GM21723 (cell line): ENCODE measurements at regions not wholly inside any gene's neighbourhood (a gene's known extent, or its start where the extent isn't known, plus 50 kb on each side); places are given as distances from the start of the nearest gene placed in this dataset.

Experiments used
- ATAC-seq: cut with Tn5 transposase; IDR thresholded peaks from one replicate; pipeline ENCODE4 v1.9.1; 2021; ENCODE audit warnings: mild to moderate bottlenecking, moderate library complexity; ENCODE audit not compliant: unreplicated experiment

- ATAC-seq = no peak
Observed at GRCh38 chr10:58016614-58017013, 251.1 kb downstream of the IPMK start.

DNA sequence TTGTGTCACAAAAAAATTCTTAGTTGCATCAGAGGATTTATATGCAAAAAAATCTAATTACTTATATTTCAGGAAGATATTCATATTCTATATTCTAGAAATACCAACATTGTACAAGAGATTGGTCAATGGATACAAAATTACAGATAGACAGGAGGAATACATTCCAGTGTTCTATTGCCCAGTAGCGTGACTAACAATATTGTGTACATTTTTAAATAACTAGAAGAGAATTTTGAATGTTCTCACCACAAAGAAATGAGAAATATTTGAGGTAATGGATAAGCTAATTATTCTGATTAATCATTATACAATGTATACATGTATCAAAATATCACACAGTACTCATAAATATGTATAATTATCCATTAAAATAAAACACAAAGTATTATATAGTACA, 253.3 kb downstream of the IPMK start:
- ATAC-seq = no peak

DNA sequence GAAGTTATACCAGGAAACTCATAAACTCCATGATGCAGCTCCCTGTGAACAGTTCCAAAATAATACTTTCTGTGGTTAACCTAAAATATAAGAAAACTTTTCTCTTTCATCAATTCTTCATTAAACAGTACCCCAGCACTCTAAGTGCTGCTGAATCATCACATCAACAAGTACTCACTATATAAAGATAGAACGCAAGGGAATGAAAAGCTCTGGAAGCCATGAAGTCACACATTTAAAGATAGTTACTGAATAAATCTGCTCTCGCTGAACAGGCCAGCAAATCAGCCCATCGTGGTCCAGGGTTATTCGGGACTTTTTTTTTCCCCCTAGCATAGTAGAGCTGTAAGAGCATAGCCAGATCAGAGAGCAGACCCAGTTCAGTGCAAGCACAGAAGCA, 254.3 kb downstream of the IPMK start:
- ATAC-seq = no peak

DNA sequence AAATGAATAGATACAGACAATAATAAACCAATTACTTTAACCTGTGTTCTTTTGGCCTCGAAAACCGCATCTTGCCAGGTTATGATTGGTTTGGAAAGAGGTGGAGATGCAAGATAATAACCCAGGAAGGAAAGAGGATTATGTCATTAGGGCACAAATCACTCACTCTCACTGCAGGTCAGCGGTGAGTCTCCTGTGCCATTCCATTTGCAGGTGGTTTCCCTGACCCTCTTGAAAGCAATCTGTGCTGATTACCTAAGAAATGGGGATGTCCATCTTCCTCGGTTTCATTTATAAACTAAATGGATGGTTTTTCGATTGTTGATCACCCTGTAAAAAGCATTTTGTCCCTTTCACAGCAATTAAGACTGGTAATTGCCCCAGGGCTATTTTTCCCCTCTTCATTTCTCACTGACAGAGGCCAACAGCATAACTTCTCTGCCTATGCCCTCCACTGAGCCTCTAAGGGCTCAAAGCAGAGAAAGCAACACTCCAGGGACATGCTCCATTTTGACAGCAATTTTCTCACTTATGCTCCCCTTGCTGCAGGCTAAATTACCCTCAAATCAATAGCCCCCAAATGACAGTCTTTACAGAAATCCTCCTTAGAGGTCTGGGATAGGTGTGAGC, 257.5 kb downstream of the IPMK start:
- ATAC-seq = no peak

- no peak for ATAC-seq
Observed at GRCh38 chr10:58003945-58004344, 263.7 kb downstream of the IPMK start.

DNA sequence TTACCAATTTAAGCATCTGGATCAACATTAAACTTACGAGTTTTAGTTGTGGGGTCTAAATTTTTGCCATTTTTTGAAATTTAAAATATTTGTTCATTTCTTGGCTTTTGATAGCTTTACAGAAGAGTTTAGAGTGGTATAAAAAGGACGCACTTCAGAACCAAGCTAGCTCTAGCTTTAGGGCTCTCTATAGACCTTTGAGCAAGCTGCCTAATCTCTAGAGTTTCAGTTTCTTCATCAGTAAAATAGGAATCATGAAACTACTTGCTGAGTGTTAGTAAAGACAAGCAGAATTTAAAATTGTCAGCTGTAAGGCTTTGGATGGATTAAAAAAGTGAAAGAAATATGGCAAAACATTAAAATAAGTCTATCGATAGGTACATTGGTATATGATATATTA, 266.5 kb downstream of the IPMK start:
- ATAC-seq = no peak

- no peak for ATAC-seq
Observed at GRCh38 chr10:57996536-57996935, 271.2 kb downstream of the IPMK start.

DNA sequence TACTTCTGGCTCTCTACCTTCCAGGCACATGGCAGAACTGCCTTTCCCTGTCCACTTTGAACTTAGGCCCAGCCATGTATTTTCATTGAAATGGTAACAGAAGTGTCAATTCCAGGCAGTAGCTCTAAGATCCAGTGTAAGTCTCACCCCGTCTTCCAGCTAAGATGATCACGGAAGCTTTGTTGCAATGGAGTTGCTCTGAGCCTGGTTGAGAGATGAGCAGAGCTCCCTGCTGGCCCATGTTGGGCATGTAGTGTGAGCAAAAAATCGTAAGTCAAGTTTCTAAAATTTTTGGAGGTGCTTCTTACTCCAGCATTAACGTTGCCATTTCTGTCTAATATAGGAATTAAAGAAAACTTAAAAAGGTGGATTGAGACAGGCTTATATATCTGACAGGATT, 274.4 kb downstream of the IPMK start:
- ATAC-seq = no peak

- no peak for ATAC-seq
Observed at GRCh38 chr10:57992321-57993077, 275.2 kb downstream of the IPMK start.

DNA sequence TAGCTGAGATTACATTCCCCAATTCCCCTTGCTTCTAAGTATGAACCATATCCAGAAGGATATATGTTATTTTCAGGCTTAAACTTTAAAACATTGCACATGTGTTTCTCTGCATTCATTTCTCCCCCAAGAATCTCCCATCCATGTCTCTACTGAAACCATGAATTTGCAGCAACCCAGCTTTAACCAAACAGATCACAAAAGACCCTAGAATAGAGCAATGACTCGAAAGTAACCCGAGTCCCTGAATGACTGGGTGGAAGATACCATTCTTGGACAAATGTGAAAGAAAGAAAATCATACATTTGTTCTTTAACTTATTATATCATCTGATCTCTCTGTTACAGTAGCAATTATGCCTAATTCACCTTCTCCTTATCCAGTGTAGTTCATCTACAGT, 278.7 kb downstream of the IPMK start:
- no peak for ATAC-seq

DNA sequence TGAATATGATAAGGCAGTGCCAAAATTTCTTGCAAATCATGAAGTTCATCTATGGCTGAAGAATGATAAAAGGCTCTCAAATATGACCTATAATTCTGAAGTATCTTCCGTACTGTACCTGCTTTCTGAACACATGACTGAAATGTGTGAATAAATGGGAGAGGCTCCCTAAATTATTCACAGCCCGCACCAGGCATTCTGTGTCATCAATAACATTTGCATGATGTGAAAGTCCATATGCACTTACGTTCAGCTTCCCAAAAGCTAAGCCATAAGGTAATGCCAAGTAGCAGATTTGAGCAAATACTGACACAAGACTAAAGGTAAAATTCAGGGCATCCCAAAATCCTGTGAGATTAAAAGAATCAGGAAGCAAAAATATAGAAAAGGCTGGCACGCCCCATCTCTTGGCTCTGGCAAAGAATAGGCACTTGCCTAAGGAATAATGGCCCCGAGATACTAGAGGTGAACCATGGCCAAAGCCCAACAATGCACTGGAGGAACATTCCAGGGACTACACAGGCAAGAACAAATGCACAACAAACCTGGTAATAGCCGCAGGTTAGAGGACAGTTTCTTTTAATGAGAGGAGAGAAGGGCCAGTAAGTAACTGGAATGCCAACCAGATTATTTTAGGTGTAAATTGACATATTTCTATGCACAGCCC, 280.5 kb downstream of the IPMK start:
- ATAC-seq = no peak

- ATAC-seq = no peak
Observed at GRCh38 chr10:57986422-57986821, 281.3 kb downstream of the IPMK start.

- ATAC-seq = no peak
Observed at GRCh38 chr10:57983281-57983791, 284.4 kb downstream of the IPMK start.

DNA sequence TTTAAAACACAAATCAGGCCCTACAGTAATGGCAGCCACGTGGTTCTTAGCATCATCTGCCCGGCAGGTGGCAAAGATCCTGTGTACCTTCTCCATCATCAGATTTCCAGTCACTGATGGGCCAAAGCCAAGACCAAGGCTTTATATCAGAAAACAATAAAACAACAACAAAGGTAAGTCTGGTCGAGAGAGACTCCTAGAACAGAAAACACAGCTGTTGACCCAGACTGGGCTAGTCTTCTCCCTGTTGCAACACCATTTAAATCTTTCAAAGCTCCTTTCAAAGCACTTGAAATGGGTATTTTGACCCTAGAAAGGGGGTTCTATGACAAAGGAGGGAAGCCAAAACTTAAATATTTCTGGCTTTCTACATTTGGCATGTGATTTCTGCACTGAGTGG, 285.6 kb downstream of the IPMK start:
- no peak for ATAC-seq

- no peak for ATAC-seq
Observed at GRCh38 chr10:57979956-57980355, 287.7 kb downstream of the IPMK start.

DNA sequence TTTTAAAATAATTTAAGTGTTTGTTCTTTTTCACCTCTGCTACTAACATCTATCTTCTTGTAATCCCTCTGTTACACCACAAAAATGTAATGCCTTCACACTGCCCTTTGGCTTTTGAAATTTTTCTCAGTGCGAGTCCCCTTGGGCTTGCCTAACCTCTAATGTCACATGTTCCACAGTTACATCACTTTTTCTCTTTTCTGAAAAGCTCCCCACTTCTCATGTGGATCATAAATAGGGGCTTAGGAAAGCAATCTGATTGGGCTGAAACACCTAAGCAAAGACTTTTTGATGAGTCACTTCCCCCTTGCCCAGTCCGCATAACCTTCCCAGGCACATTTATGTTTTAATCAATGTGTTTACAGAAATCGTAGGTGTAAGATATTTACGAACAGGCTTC, 288.2 kb downstream of the IPMK start:
- ATAC-seq = no peak

DNA sequence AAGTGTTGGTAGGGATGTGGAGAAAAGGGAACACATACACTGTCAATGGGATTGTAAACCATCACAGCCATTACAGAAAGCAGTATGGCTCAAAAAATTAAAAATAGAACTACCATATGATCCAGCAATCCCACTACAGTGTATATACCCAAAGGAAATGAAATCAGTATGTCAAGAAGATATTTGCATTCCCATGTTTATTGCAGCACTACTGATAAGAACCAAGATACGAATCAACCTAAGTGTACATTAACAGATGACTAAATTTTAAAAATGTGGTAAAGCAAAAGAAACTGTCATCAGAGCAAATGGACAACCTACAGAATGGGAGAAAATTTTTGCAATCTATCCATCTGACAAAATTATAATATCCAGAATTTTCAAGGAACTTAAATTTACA, 290.4 kb downstream of the IPMK start:
- no peak for ATAC-seq

- no peak for ATAC-seq
Observed at GRCh38 chr10:57973451-57973850, 294.2 kb downstream of the IPMK start.

DNA sequence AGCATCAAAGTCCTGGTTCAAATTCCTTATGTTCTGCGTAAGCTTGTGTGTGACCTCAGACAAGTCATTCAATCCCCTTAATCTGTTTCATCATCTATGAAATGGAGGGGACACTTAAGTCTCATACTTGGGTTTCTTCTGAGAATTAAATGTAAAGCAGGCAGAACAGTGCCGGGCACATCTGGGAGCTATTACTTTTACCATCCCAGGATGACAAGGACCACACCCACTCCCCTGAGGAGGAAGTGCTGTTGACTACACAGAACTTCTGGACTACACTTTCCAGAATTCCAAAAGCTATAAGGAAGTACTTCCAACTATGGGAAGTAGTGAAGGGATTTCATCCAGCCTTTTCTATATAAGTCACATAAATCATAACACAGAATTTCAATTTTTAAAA, 294.9 kb downstream of the IPMK start:
- no peak for ATAC-seq

- no peak for ATAC-seq
Observed at GRCh38 chr10:57968328-57969016, 299.2 kb downstream of the IPMK start.

GRCh38 chr10:57964351-57964750, 303.3 kb downstream of the IPMK start:
- ATAC-seq = no peak
